OCI-LY7 (cell line): ENCODE measurements at regions not wholly inside any gene's neighbourhood (a gene's known extent, or its start where the extent isn't known, plus 50 kb on each side); places are given as distances from the start of the nearest gene placed in this dataset.

Experiments
- BruUV-seq: library from RNA; stranded (reverse); fragments of 400-500 nt; replicated peaks from 2 replicates; lab custom pipeline; 2021; lab: Mats Ljungman, UMichigan
- CTCF ChIA-PET: fragments of 300-600 bp; sonication (Branson Sonifier 250); formaldehyde crosslinking; loops from one replicate; lab custom pipeline; 2022; ENCODE audit warnings: antibody characterized with exemption; ENCODE audit not compliant: unreplicated experiment; lab: Charles Lee
- POLR2A ChIA-PET: fragments of 300-600 bp; sonication (Branson Sonifier 250); formaldehyde crosslinking; loops from one replicate; lab custom pipeline; 2022; ENCODE audit warnings: antibody characterized with exemption; lab: Charles Lee
- DNase-seq: peaks from one replicate; pipeline ENCODE4 v3.0.0-alpha.2; 2015; ENCODE audit warnings: low spot score
- H2AFZ ChIP-seq: fragments of 200-600 bp; sonication (generic), shearing (Covaris generic); 2 replicates; pipeline ENCODE4 v1.6.1; 2014; ENCODE audit warnings: mild to moderate bottlenecking, antibody characterized with exemption, low read length, moderate library complexity
- H3K27ac ChIP-seq: fragments of 200-600 bp; sonication (generic); 2 replicates; pipeline ENCODE4 v1.5.1; 2014; ENCODE audit warnings: mixed run types, low read depth, mild to moderate bottlenecking, moderate library complexity, low read length, inconsistent platforms; ENCODE audit not compliant: poor library complexity, severe bottlenecking
- H3K36me3 ChIP-seq: fragments of 200-600 bp; sonication (generic); 2 replicates; pipeline ENCODE4 v1.6.1; 2014; ENCODE audit warnings: mild to moderate bottlenecking, antibody characterized with exemption, low read length, moderate library complexity, mixed read lengths; ENCODE audit not compliant: insufficient read depth
- H3K4me1 ChIP-seq: fragments of 200-600 bp; sonication (generic); 2 replicates; pipeline ENCODE4 v1.5.1; 2014; ENCODE audit warnings: mild to moderate bottlenecking, low read length; ENCODE audit not compliant: insufficient read depth, poor library complexity, severe bottlenecking
- H3K4me2 ChIP-seq: fragments of 200-600 bp; sonication (generic); 2 replicates; pipeline ENCODE4 v1.6.1; 2014; ENCODE audit warnings: mild to moderate bottlenecking, low read length
- H3K4me3 ChIP-seq: fragments of 200-600 bp; sonication (generic); 2 replicates; pipeline ENCODE4 v1.5.1; 2014; ENCODE audit warnings: mild to moderate bottlenecking, low read depth, low read length; ENCODE audit not compliant: poor library complexity, severe bottlenecking
- H3K79me2 ChIP-seq: fragments of 200-600 bp; sonication (generic); 2 replicates; pipeline ENCODE4 v1.6.1; 2016; ENCODE audit warnings: low read depth, mild to moderate bottlenecking, low read length, moderate library complexity, mixed read lengths; ENCODE audit not compliant: insufficient read depth
- H3K9me2 ChIP-seq: fragments of 200-600 bp; sonication (generic); 2 replicates; pipeline ENCODE4 v1.6.1; 2016; ENCODE audit warnings: mild to moderate bottlenecking, low read length, mixed read lengths; ENCODE audit not compliant: insufficient read depth
- H3K9me3 ChIP-seq: fragments of 200-600 bp; sonication (generic); 2 replicates; pipeline ENCODE4 v1.6.1; 2014; ENCODE audit warnings: mild to moderate bottlenecking, mixed run types, low read length, mixed read lengths
- H4K20me1 ChIP-seq: fragments of 200-600 bp; sonication (generic); 2 replicates; pipeline ENCODE4 v1.6.1; 2014; ENCODE audit warnings: mild to moderate bottlenecking, antibody characterized with exemption, low read length, moderate library complexity, mixed read lengths; ENCODE audit not compliant: insufficient read depth
- EZH2phosphoT487 ChIP-seq: fragments of 200-600 bp; sonication (generic); IDR thresholded peaks from 2 replicates; pipeline ENCODE4 v1.6.1; 2018; ENCODE audit warnings: low read depth, borderline replicate concordance, mild to moderate bottlenecking, mixed run types, antibody characterized with exemption, low read length, moderate library complexity, mixed read lengths
- intact Hi-C: fragments of 100-400 bp; cut with micrococcal nuclease; formaldehyde crosslinking; loops from one replicate; pipeline ENCODE4 v1.10.0; 2022; ENCODE audit not compliant: unreplicated experiment
- TF ChIP-seq, protein P1 (sequence below): fragments of 200-600 bp; sonication (generic); conservative IDR thresholded peaks from 2 replicates; pipeline ENCODE4 v1.5.1; 2014; ENCODE audit warnings: mild to moderate bottlenecking, antibody characterized with exemption, low read length, moderate library complexity, mixed read lengths

GRCh38 chr3:72093270-72093991 lies 308.5 kb upstream of the PROK2 start:
- no TSS peak for BruUV-seq
- CTCF ChIA-PET, result interaction anchor here (0.9 to 1.9 kb wide), 6 partner anchors 9 to 173 kb away, joined by 3 to 8 read pairs (median 5); no protein-coding TSS in a partner anchor
- Histone ChIP-seq H3K36me3 (no peaks in the 10 kb centered on the region), H3K79me2 (no peaks in the 10 kb centered on the region), H3K4me3 (peak overlapping the region; percentile 2), H3K27ac (peak overlapping the region; percentile 53), H2AFZ (peak overlapping the region; percentile 83), H3K9me2 (no peaks in the 10 kb centered on the region), H3K4me2 (peak overlapping the region; percentile 52), H4K20me1 (no peaks in the 10 kb centered on the region), H3K9me3 (no peaks in the 10 kb centered on the region), H3K4me1 (peaks cover 83% of the 10 kb centered on the region)
- DNase-seq, result peak; percentile 46
- TF ChIP-seq EZH2phosphoT487, result no peak
- TF ChIP-seq, protein P1, sequence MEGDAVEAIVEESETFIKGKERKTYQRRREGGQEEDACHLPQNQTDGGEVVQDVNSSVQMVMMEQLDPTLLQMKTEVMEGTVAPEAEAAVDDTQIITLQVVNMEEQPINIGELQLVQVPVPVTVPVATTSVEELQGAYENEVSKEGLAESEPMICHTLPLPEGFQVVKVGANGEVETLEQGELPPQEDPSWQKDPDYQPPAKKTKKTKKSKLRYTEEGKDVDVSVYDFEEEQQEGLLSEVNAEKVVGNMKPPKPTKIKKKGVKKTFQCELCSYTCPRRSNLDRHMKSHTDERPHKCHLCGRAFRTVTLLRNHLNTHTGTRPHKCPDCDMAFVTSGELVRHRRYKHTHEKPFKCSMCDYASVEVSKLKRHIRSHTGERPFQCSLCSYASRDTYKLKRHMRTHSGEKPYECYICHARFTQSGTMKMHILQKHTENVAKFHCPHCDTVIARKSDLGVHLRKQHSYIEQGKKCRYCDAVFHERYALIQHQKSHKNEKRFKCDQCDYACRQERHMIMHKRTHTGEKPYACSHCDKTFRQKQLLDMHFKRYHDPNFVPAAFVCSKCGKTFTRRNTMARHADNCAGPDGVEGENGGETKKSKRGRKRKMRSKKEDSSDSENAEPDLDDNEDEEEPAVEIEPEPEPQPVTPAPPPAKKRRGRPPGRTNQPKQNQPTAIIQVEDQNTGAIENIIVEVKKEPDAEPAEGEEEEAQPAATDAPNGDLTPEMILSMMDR, result no peak
- POLR2A ChIA-PET, result interaction anchor here (0.5 to 2.0 kb wide), 11 partner anchors 10 to 705 kb away, joined by 3 to 12 read pairs (median 3); no protein-coding TSS in a partner anchor
- intact Hi-C loops, result no loop called here

DNA sequence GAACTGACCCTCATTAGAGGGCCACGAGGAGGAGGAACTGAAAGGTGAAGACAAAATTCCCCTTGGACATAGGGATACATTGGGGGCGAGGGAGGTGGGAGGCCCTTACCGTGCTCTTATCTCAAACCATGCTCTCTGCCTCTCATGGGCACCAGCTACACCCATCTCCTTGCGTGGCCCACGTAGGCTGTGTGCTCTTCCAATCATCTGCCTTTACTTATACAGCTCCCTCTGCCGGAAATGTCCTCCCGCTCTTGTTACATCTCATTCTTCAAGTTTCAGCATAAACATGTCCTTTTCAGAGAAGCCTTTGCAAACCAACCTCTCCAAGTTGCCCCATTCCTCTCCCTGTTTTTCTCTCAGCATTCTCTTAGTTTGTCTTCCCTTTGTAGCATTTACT lies 307.8 kb upstream of the PROK2 start:
- peak overlapping the region; percentile 2 for H3K4me3 ChIP-seq
- peak overlapping the region; percentile 52 for H3K4me2 ChIP-seq
- peaks cover 76% of the 10 kb centered on the region for H3K4me1 ChIP-seq
- no peak for TF ChIP-seq EZH2phosphoT487
- TF ChIP-seq, protein P1, result peak; percentile 75
- no peaks in the 10 kb centered on the region for H3K36me3 ChIP-seq
- peak overlapping the region; percentile 53 for H3K27ac ChIP-seq
- no peaks in the 10 kb centered on the region for H3K79me2 ChIP-seq
- H3K9me3 ChIP-seq, result no peaks in the 10 kb centered on the region
- ChIA-PET POLR2A (interaction anchor here (0.5 to 2.0 kb wide), 8 partner anchors 10 to 705 kb away, joined by 3 to 12 read pairs (median 4); no protein-coding TSS in a partner anchor), CTCF (interaction anchor here (0.9 to 1.9 kb wide), 5 partner anchors 11 to 174 kb away, joined by 3 to 8 read pairs (median 5); no protein-coding TSS in a partner anchor)
- H2AFZ ChIP-seq, result peak overlapping the region; percentile 83
- DNase-seq, result peak; percentile 71
- H4K20me1 ChIP-seq, result no peaks in the 10 kb centered on the region
- intact Hi-C loops, result no loop called here
- H3K9me2 ChIP-seq, result no peaks in the 10 kb centered on the region
- BruUV-seq, result no TSS peak

DNA sequence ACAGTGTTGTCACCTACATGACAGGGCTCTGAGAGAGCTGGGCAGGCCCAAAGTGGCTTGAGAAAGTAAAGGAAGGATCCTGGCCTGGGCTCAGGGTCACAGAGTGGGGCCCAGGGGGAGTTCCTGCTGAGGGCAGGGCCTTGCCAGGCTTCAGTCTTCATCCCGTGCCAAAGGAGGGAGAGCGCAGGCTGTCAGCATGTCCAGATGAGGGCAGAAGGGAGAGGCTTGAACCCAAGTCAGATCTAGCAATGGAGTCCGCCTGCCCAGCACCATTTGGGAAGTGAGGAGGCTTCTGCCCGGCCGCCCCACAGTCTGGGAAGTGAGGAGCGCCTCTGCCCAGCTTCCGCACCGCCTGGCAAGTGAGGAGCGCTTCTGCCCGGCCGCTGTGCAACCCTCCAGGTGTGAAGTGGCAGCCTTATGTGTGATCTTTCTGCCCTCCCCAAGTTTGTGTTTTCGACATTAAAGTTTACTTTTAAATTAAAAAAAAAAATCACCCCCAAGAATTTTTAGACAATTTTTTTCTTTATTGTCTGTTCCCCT lies 303.6 kb upstream of the PROK2 start:
- no TSS peak for BruUV-seq
- peaks cover 75% of the 10 kb centered on the region for H3K4me1 ChIP-seq
- no peak for DNase-seq
- intact Hi-C loops, result no loop called here
- no peak for TF ChIP-seq EZH2phosphoT487
- TF ChIP-seq, protein P1, result no peak
- no peaks in the 10 kb centered on the region for H3K9me2 ChIP-seq
- CTCF ChIA-PET, result no interaction called here
- no peak overlapping the region for H3K27ac ChIP-seq
- no peaks in the 10 kb centered on the region for H3K79me2 ChIP-seq
- no peaks in the 10 kb centered on the region for H3K36me3 ChIP-seq
- H3K4me3 ChIP-seq, result no peak overlapping the region
- no peak overlapping the region for H3K4me2 ChIP-seq
- H2AFZ ChIP-seq, result no peak overlapping the region
- POLR2A ChIA-PET, result no interaction called here
- H4K20me1 ChIP-seq, result no peaks in the 10 kb centered on the region
- no peaks in the 10 kb centered on the region for H3K9me3 ChIP-seq
